ENCODE measurements at regions not wholly inside any gene's neighbourhood (a gene's known extent, or its start where the extent isn't known, plus 50 kb on each side); places are given as distances from the start of the nearest gene placed in this dataset.

DNA sequence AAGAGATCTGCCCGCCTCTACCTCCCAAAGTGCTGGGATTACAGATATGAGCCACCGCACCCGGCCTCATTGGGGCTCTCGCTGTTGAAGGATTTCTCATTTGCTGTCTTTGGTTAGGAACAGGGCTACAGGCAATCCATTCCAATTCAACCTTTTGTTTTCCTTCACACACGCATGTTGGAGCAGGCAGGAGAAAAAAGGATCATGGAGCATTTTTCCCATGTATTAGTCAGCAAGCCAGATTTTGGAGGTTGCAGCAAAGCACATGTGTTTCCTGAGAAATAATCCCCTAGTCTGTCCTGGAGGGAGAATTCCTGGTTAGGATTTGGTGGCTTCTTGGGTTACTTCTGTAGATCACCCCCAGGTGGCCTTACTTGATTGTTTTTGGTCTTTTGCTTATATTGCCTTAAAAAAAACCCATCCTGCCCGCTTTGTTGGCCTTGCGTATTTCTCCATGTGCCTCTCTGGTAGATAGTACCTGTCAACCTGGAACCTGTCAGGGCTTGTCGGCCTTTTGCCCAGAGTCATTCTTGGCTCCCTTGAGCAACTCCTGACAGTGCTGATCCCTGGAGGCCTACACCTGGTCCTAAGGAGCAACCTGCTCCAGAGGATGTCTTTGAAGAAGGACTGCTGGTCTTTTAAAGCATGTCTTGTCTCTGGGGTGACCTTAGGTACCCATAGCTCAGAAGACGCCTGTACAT lies 82.4 kb upstream of the CLCN4 start:
- Mint-ChIP-seq H3K27me3 (no peaks in the 10 kb centered on the region), H3K27ac (no peak overlapping the region), H3K9me3 (ENCODE audit: insufficient read depth) (no peaks in the 10 kb centered on the region), H3K4me3 (no peak overlapping the region), H3K4me1 (peaks cover 19% of the 10 kb centered on the region)
- Histone ChIP-seq H3K79me2 (ENCODE audit: control insufficient read depth, insufficient read depth, low read length) (peaks cover 6% of the 10 kb centered on the region), H3K9me3 (ENCODE audit: control extremely low read depth in 1 of 3, control insufficient read depth in 2 of 3, insufficient read depth in 1 of 3, low read length in 2 of 3) (no peaks in the 10 kb centered on the region), H3K4me2 (replicated peaks; ENCODE audit: low read depth, low read length, poor library complexity, severe bottlenecking) (no peak overlapping the region), H2AFZ (ENCODE audit: insufficient read depth, low read depth, low read length, poor library complexity, severe bottlenecking) (no peak overlapping the region), H3K36me3 (replicated peaks in 1 of 2; ENCODE audit: control extremely low read depth in 1 of 2, control insufficient read depth in 1 of 2, extremely low read depth in 1 of 2, insufficient read depth in 2 of 2, low read length in 1 of 2) (peaks cover 0 to 21% of the 10 kb centered on the region in 2 experiments), H3K27me3 (replicated peaks in 1 of 4; ENCODE audit: control extremely low read depth in 1 of 4, control insufficient read depth in 3 of 4, insufficient read depth in 4 of 4, low read length in 3 of 4) (no peaks in the 10 kb centered on the region), H3K4me1 (ENCODE audit: control insufficient read depth in 2 of 2, insufficient read depth in 2 of 2, low read length in 2 of 2) (no peaks in the 10 kb centered on the region), H4K20me1 (ENCODE audit: control insufficient read depth, insufficient read depth, low read length, poor library complexity, severe bottlenecking) (no peaks in the 10 kb centered on the region), H3K9ac (ENCODE audit: low read length) (no peak overlapping the region), H3K4me3 (ENCODE audit: control extremely low read depth in 1 of 5, extremely low read depth in 1 of 5, insufficient read depth in 1 of 5, low read depth in 2 of 5, low read length in 4 of 5) (no peak overlapping the region), H3K27ac (ENCODE audit: low read length in 2 of 2) (no peak overlapping the region)
- intact Hi-C loops (cut with micrococcal nuclease): no loop called here
- ChIA-PET CTCF (interaction anchor here (1.0 to 2.7 kb wide), 4 partner anchors 10 to 77 kb away, joined by 3 to 9 read pairs (median 4); no protein-coding TSS in a partner anchor), POLR2A (no interaction called here)
- no peak for ATAC-seq (ENCODE audit: low read depth)
- no peak for DNase-seq
- WGBS (ENCODE audit: insufficient coverage): 100% methylated on average over 2 of the region's 9 CpGs
- no peak for TF ChIP-seq EZH2 (IDR thresholded peaks at IDR 0.05; ENCODE audit: borderline replicate concordance, insufficient read depth, low read depth, low read length, poor library complexity, severe bottlenecking)
- TF ChIP-seq, protein P1, sequence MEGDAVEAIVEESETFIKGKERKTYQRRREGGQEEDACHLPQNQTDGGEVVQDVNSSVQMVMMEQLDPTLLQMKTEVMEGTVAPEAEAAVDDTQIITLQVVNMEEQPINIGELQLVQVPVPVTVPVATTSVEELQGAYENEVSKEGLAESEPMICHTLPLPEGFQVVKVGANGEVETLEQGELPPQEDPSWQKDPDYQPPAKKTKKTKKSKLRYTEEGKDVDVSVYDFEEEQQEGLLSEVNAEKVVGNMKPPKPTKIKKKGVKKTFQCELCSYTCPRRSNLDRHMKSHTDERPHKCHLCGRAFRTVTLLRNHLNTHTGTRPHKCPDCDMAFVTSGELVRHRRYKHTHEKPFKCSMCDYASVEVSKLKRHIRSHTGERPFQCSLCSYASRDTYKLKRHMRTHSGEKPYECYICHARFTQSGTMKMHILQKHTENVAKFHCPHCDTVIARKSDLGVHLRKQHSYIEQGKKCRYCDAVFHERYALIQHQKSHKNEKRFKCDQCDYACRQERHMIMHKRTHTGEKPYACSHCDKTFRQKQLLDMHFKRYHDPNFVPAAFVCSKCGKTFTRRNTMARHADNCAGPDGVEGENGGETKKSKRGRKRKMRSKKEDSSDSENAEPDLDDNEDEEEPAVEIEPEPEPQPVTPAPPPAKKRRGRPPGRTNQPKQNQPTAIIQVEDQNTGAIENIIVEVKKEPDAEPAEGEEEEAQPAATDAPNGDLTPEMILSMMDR (IDR thresholded peaks at IDR 0.05): no peak

DNA sequence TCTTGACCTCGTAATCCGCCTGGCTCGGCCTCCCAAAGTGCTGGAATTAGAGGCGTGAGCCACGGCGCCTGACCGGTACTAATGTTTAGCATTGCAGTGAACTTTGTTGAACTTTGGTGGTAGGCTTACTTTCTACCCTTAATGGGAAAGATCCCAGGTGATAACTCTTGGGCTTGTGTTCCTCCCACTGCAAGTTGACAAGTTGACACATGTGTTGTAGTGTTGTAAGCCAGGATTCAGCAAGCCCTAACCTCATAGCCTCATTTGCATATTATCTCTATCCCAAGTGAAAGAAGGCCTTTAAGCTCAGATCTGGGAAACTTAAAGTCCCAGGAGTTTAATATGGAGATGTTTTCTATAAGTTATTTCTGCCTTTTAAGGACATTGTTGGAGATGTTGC lies 80.0 kb upstream of the CLCN4 start:
- ATAC-seq (ENCODE audit: low read depth): no peak
- Mint-ChIP-seq H3K9me3 (ENCODE audit: insufficient read depth) (no peaks in the 10 kb centered on the region), H3K27ac (no peak overlapping the region), H3K27me3 (no peaks in the 10 kb centered on the region), H3K4me3 (no peak overlapping the region), H3K4me1 (peaks cover 13% of the 10 kb centered on the region)
- Histone ChIP-seq H3K9ac (ENCODE audit: low read length) (no peak overlapping the region), H3K36me3 (replicated peaks in 1 of 2; ENCODE audit: control extremely low read depth in 1 of 2, control insufficient read depth in 1 of 2, extremely low read depth in 1 of 2, insufficient read depth in 2 of 2, low read length in 1 of 2) (peaks cover 0 to 23% of the 10 kb centered on the region in 2 experiments), H3K4me3 (ENCODE audit: control extremely low read depth in 1 of 5, extremely low read depth in 1 of 5, insufficient read depth in 1 of 5, low read depth in 2 of 5, low read length in 4 of 5) (no peak overlapping the region), H2AFZ (ENCODE audit: insufficient read depth, low read depth, low read length, poor library complexity, severe bottlenecking) (no peak overlapping the region), H3K27me3 (replicated peaks in 1 of 4; ENCODE audit: control extremely low read depth in 1 of 4, control insufficient read depth in 3 of 4, insufficient read depth in 4 of 4, low read length in 3 of 4) (no peaks in the 10 kb centered on the region), H3K4me2 (replicated peaks; ENCODE audit: low read depth, low read length, poor library complexity, severe bottlenecking) (no peak overlapping the region), H3K27ac (ENCODE audit: low read length in 2 of 2) (no peak overlapping the region), H4K20me1 (ENCODE audit: control insufficient read depth, insufficient read depth, low read length, poor library complexity, severe bottlenecking) (no peaks in the 10 kb centered on the region), H3K79me2 (ENCODE audit: control insufficient read depth, insufficient read depth, low read length) (peaks cover 6% of the 10 kb centered on the region), H3K4me1 (ENCODE audit: control insufficient read depth in 2 of 2, insufficient read depth in 2 of 2, low read length in 2 of 2) (no peaks in the 10 kb centered on the region), H3K9me3 (ENCODE audit: control extremely low read depth in 1 of 3, control insufficient read depth in 2 of 3, insufficient read depth in 1 of 3, low read length in 2 of 3) (no peaks in the 10 kb centered on the region)
- POLR2A ChIA-PET: interaction anchor here (0.7 kb wide), 1 partner anchor 37 kb away, joined by 8 read pairs; no protein-coding TSS in a partner anchor
- no peak for DNase-seq
- CTCF ChIA-PET: interaction anchor here (1.0 to 2.4 kb wide), 4 partner anchors 22 to 42 kb away, joined by 3 to 24 read pairs (median 6); no protein-coding TSS in a partner anchor
- TF ChIP-seq, protein P1 (IDR thresholded peaks at IDR 0.05): no peak
- no peak for TF ChIP-seq EZH2 (IDR thresholded peaks at IDR 0.05; ENCODE audit: borderline replicate concordance, insufficient read depth, low read depth, low read length, poor library complexity, severe bottlenecking)
- 100% methylated on average over 3 of the region's 7 CpGs for WGBS (ENCODE audit: insufficient coverage)
- intact Hi-C loops (cut with micrococcal nuclease): no loop called here

Data from B cell (primary cell).